Liver (tissue), 8 donors: ENCODE measurements at regions not wholly inside any gene's neighbourhood (a gene's known extent, or its start where the extent isn't known, plus 50 kb on each side); places are given as distances from the start of the nearest gene placed in this dataset.

Experiments
- DNase-seq: peaks from one replicate; pipeline ENCODE4 v3.0.0-alpha.2; 2017; ENCODE audit warnings: low spot score
- H3K27ac ChIP-seq, 2 donors: one replicate each; pipeline ENCODE4 v1.7.0; 2013; ENCODE audit warnings: inconsistent platforms in 2 of 2, low read length in 2 of 2, control low read depth in 1 of 2, low read depth in 1 of 2, mild to moderate bottlenecking in 1 of 2
- H3K27me3 ChIP-seq, 4 donors: one replicate each; pipeline versions ENCODE4 v1.6.1 to v1.7.0; 2013; ENCODE audit warnings: low read length in 3 of 4, inconsistent platforms in 1 of 4, mild to moderate bottlenecking in 1 of 4, moderate library complexity in 1 of 4; ENCODE audit not compliant: control insufficient read depth in 4 of 4, insufficient read depth in 4 of 4
- H3K36me3 ChIP-seq, 4 donors: one replicate each; pipeline versions ENCODE4 v1.6.1 to v1.7.0; 2013; ENCODE audit warnings: low read length in 3 of 4, mild to moderate bottlenecking in 3 of 4, low read depth in 1 of 4, moderate library complexity in 1 of 4; ENCODE audit not compliant: control insufficient read depth in 4 of 4, insufficient read depth in 3 of 4
- H3K4me1 ChIP-seq, 4 donors: one replicate each; pipeline versions ENCODE4 v1.6.1 to v1.7.0; 2013; ENCODE audit warnings: low read length in 3 of 4, mild to moderate bottlenecking in 3 of 4, moderate library complexity in 1 of 4; ENCODE audit not compliant: control insufficient read depth in 4 of 4, insufficient read depth in 4 of 4
- H3K4me3 ChIP-seq, 3 donors: one replicate each; pipeline versions ENCODE4 v1.6.1 to v1.7.0; 2013; ENCODE audit warnings: low read length in 3 of 3, control low read depth in 1 of 3, low read depth in 1 of 3, mild to moderate bottlenecking in 1 of 3
- H3K9ac ChIP-seq, 2 donors: one replicate each; pipeline ENCODE4 v1.7.0; 2013; ENCODE audit warnings: low read length in 2 of 2, mild to moderate bottlenecking in 2 of 2, moderate library complexity in 2 of 2, control low read depth in 1 of 2, low read depth in 1 of 2
- H3K9me3 ChIP-seq, 4 donors: one replicate each; pipeline versions ENCODE4 v1.6.1 to v1.7.0; 2013; ENCODE audit warnings: low read length in 3 of 4; ENCODE audit not compliant: control insufficient read depth in 4 of 4
- ATF3 ChIP-seq: IDR thresholded peaks from 2 replicates; pipeline ENCODE4 v1.6.1; 2016; ENCODE audit warnings: antibody characterized with exemption
- CTCF ChIP-seq: fragments of 150-350 bp; IDR thresholded peaks from 2 replicates; pipeline ENCODE4 v1.5.1; 2017; ENCODE audit warnings: improper control_type of control experiment, low read depth, low read length; ENCODE audit not compliant: missing input control
- EGR1 ChIP-seq, 2 donors: IDR thresholded peaks; 2 replicates each; pipeline ENCODE4 v1.6.1; 2016 to 2018; ENCODE audit warnings: antibody characterized with exemption in 2 of 2, low read depth in 2 of 2
- FOXA1 ChIP-seq: IDR thresholded peaks from 2 replicates; pipeline ENCODE4 v1.6.1; 2016; ENCODE audit warnings: antibody characterized with exemption
- FOXA2 ChIP-seq: IDR thresholded peaks from 2 replicates; pipeline ENCODE4 v1.6.1; 2016; ENCODE audit warnings: antibody characterized with exemption
- GABPA ChIP-seq, 2 donors: IDR thresholded peaks in 1 of 2; conservative IDR thresholded peaks in 1 of 2; 2 replicates each; pipeline ENCODE4 v1.6.1; 2016; ENCODE audit warnings: antibody characterized with exemption in 2 of 2, mild to moderate bottlenecking in 1 of 2, moderate library complexity in 1 of 2
- HNF4A ChIP-seq, 2 donors: conservative IDR thresholded peaks; 2 replicates each; pipeline ENCODE4 v1.6.1; 2016; ENCODE audit warnings: antibody characterized with exemption in 2 of 2, mild to moderate bottlenecking in 2 of 2
- HNF4G ChIP-seq: IDR thresholded peaks from 2 replicates; pipeline ENCODE4 v1.6.1; 2016; ENCODE audit warnings: antibody characterized with exemption
- JUND ChIP-seq, 2 donors: IDR thresholded peaks; 2 replicates each; pipeline ENCODE4 v1.6.1; 2016; ENCODE audit warnings: antibody characterized with exemption in 2 of 2
- NR2F2 ChIP-seq: IDR thresholded peaks from 2 replicates; pipeline ENCODE4 v1.6.1; 2016; ENCODE audit warnings: antibody characterized with exemption
- RAD21 ChIP-seq, 2 donors: IDR thresholded peaks; 2 replicates each; pipeline ENCODE4 v1.6.1; 2016; ENCODE audit warnings: antibody characterized with exemption in 2 of 2, mild to moderate bottlenecking in 2 of 2
- RXRA ChIP-seq, 2 donors: IDR thresholded peaks; 2 replicates each; pipeline ENCODE4 v1.6.1; 2017 to 2018; ENCODE audit warnings: antibody characterized with exemption in 2 of 2, mild to moderate bottlenecking in 1 of 2
- SP1 ChIP-seq: IDR thresholded peaks from 2 replicates; pipeline ENCODE4 v1.6.1; 2018; ENCODE audit warnings: antibody characterized with exemption, mild to moderate bottlenecking
- TAF1 ChIP-seq: conservative IDR thresholded peaks from 2 replicates; pipeline ENCODE4 v1.6.1; 2016; ENCODE audit warnings: antibody characterized with exemption, mild to moderate bottlenecking
- YY1 ChIP-seq: IDR thresholded peaks from 2 replicates; pipeline ENCODE4 v1.6.1; 2016; ENCODE audit warnings: antibody characterized with exemption, mild to moderate bottlenecking
- ZBTB33 ChIP-seq: IDR thresholded peaks from 2 replicates; pipeline ENCODE4 v1.6.1; 2016; ENCODE audit warnings: antibody characterized with exemption
- WGBS: extraction: QIAGEN DNeasy Blood & Tissue Kit; methylation state at CpG from one replicate; pipeline ENCODE4 v1.1.7; 2013; 5-methylcytosine and 5-hydroxymethylcytosine counted together
- TF ChIP-seq, protein P1 (sequence below): IDR thresholded peaks from 2 replicates; pipeline ENCODE4 v1.6.1; 2016; ENCODE audit warnings: antibody characterized with exemption
- TF ChIP-seq, protein P2 (sequence below): IDR thresholded peaks from 2 replicates; pipeline ENCODE4 v1.6.1; 2016; ENCODE audit warnings: antibody characterized with exemption, mild to moderate bottlenecking
- donor health status: healthy.
- donor health status: healthy.
- donor health status: healthy.
- donor health status: healthy.
- donor health status: healthy.

DNA sequence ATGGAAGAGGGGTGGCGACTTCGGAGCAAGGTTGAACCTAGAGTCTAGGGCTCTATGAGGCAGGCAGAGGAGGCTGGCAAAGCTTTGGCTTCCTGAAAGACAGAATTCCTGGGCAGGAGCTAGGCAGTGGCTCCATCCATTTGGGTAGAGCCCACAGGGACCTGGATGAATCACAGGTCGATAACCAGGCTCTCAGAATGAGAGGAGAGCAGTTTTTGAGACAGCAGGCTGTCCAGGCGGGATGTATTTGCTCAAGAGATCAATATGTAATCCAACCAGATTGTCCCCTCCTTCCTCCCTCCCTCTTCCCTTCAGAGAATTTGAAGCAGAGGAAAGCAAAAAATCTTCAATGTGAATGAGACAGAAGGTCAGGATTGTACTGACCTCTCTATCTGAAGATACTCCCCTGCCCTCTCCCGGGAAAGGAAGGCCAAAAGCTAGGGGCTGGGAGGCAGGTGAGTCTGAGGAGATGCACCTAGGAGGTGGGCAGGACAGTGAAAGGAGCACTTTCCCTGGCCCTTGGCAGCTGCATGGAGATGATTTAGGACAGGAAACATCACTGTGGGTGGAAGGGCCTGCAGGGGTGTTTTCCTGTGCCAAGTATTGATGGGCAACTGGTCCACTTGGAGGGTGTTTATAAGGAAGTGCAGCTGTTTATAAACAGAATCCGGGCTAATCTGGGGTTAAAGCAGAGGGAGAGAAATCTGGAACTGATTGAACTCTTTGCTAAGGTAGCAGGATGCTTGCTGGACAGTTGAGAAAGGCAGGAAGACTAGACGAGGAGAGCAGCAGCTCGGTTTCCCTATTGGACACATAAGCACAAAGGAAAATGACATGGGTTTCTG, 212.4 kb upstream of the LRFN2 start:
- 63% methylated on average over 8 of the region's 8 CpGs for WGBS
- TF ChIP-seq GABPA (IDR thresholded peaks at IDR 0.05 in 1 of 2, conservative IDR thresholded peaks at IDR 0.05 in 1 of 2), result no peak
- TF ChIP-seq EGR1 (IDR thresholded peaks at IDR 0.05; ENCODE audit: low read depth in 2 of 2), result no peak
- no peak for TF ChIP-seq NR2F2
- TF ChIP-seq FOXA2, result no peak
- no peak for TF ChIP-seq RXRA (IDR thresholded peaks at IDR 0.05)
- no peak for TF ChIP-seq ATF3
- no peak for TF ChIP-seq JUND (IDR thresholded peaks at IDR 0.05)
- no peak for TF ChIP-seq SP1
- TF ChIP-seq, protein P1, sequence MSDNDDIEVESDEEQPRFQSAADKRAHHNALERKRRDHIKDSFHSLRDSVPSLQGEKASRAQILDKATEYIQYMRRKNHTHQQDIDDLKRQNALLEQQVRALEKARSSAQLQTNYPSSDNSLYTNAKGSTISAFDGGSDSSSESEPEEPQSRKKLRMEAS, result no peak
- TF ChIP-seq FOXA1, result no peak
- no peak for TF ChIP-seq ZBTB33
- no peak for TF ChIP-seq TAF1
- no peak for TF ChIP-seq HNF4A (conservative IDR thresholded peaks at IDR 0.05)
- TF ChIP-seq RAD21 (IDR thresholded peaks at IDR 0.05), result no peak
- TF ChIP-seq, protein P2, sequence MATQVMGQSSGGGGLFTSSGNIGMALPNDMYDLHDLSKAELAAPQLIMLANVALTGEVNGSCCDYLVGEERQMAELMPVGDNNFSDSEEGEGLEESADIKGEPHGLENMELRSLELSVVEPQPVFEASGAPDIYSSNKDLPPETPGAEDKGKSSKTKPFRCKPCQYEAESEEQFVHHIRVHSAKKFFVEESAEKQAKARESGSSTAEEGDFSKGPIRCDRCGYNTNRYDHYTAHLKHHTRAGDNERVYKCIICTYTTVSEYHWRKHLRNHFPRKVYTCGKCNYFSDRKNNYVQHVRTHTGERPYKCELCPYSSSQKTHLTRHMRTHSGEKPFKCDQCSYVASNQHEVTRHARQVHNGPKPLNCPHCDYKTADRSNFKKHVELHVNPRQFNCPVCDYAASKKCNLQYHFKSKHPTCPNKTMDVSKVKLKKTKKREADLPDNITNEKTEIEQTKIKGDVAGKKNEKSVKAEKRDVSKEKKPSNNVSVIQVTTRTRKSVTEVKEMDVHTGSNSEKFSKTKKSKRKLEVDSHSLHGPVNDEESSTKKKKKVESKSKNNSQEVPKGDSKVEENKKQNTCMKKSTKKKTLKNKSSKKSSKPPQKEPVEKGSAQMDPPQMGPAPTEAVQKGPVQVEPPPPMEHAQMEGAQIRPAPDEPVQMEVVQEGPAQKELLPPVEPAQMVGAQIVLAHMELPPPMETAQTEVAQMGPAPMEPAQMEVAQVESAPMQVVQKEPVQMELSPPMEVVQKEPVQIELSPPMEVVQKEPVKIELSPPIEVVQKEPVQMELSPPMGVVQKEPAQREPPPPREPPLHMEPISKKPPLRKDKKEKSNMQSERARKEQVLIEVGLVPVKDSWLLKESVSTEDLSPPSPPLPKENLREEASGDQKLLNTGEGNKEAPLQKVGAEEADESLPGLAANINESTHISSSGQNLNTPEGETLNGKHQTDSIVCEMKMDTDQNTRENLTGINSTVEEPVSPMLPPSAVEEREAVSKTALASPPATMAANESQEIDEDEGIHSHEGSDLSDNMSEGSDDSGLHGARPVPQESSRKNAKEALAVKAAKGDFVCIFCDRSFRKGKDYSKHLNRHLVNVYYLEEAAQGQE, result no peak
- no peak for TF ChIP-seq CTCF
- no peak for TF ChIP-seq HNF4G
- no peak for TF ChIP-seq YY1
- no peak for DNase-seq

More for the DNA sequence above, 212.4 kb upstream of the LRFN2 start:
- H3K9me3 ChIP-seq, result no peaks in the 10 kb centered on the region
- H3K4me3 ChIP-seq, result no peak overlapping the region
- no peak overlapping the region for H3K9ac ChIP-seq
- H3K4me1 ChIP-seq, result no peaks in the 10 kb centered on the region
- no peaks in the 10 kb centered on the region for H3K27me3 ChIP-seq
- H3K36me3 ChIP-seq, result no peaks in the 10 kb centered on the region
- H3K27ac ChIP-seq, result no peak overlapping the region
